GM21825 (cell line): ENCODE measurements at regions not wholly inside any gene's neighbourhood (a gene's known extent, or its start where the extent isn't known, plus 50 kb on each side); places are given as distances from the start of the nearest gene placed in this dataset.

Experiments used
- ATAC-seq: cut with Tn5 transposase; IDR thresholded peaks from one replicate; pipeline ENCODE4 v1.9.1; 2021; ENCODE audit warnings: mild to moderate bottlenecking, moderate library complexity; ENCODE audit not compliant: unreplicated experiment

GRCh38 chr7:68442931-68443631 lies 1155.2 kb upstream of the AUTS2 start:
- no peak for ATAC-seq

- ATAC-seq = no peak
These were observed 1154.2 kb upstream of the AUTS2 start for GRCh38 chr7:68444042-68444441.

- no peak for ATAC-seq
These were observed 1153.3 kb upstream of the AUTS2 start for GRCh38 chr7:68444956-68445355.

GRCh38 chr7:68446183-68446582 lies 1152.1 kb upstream of the AUTS2 start:
- no peak for ATAC-seq

- no peak for ATAC-seq
These were observed 1149.2 kb upstream of the AUTS2 start for GRCh38 chr7:68449099-68449498.

GRCh38 chr7:68449816-68450215 lies 1148.5 kb upstream of the AUTS2 start:
- ATAC-seq = no peak

- no peak for ATAC-seq
These were observed 1143.3 kb upstream of the AUTS2 start for GRCh38 chr7:68454931-68455330.

- ATAC-seq = no peak
These were observed 1141.8 kb upstream of the AUTS2 start for GRCh38 chr7:68456469-68456868.

- no peak for ATAC-seq
These were observed 1140.8 kb upstream of the AUTS2 start for GRCh38 chr7:68457481-68457880.

GRCh38 chr7:68458010-68458908 lies 1140.0 kb upstream of the AUTS2 start:
- ATAC-seq = no peak

- no peak for ATAC-seq
These were observed 1136.8 kb upstream of the AUTS2 start for GRCh38 chr7:68461430-68461829.

GRCh38 chr7:68470836-68471435 lies 1127.3 kb upstream of the AUTS2 start:
- no peak for ATAC-seq

- ATAC-seq = no peak
These were observed 1125.6 kb upstream of the AUTS2 start for GRCh38 chr7:68472688-68473087.

GRCh38 chr7:68474661-68475216 lies 1123.5 kb upstream of the AUTS2 start:
- no peak for ATAC-seq

- ATAC-seq = no peak
These were observed 1121.3 kb upstream of the AUTS2 start for GRCh38 chr7:68476966-68477365.

GRCh38 chr7:68478326-68478725 lies 1119.9 kb upstream of the AUTS2 start:
- ATAC-seq = no peak

- no peak for ATAC-seq
These were observed 1115.5 kb upstream of the AUTS2 start for GRCh38 chr7:68482800-68483199.

- no peak for ATAC-seq
These were observed 1113.5 kb upstream of the AUTS2 start for GRCh38 chr7:68484731-68485130.

- no peak for ATAC-seq
These were observed 1112.9 kb upstream of the AUTS2 start for GRCh38 chr7:68485253-68485917.

- no peak for ATAC-seq
These were observed 1109.8 kb upstream of the AUTS2 start for GRCh38 chr7:68488341-68489060.
